Esophagus (tissue), 2 donors: ENCODE measurements at regions not wholly inside any gene's neighbourhood (a gene's known extent, or its start where the extent isn't known, plus 50 kb on each side); places are given as distances from the start of the nearest gene placed in this dataset.

Experiments
- H3K27ac ChIP-seq, 2 donors: one replicate each; pipeline ENCODE4 v1.5.1; 2013; ENCODE audit warnings: low read depth in 2 of 2, mild to moderate bottlenecking in 2 of 2, inconsistent platforms in 1 of 2, low read length in 1 of 2, moderate library complexity in 1 of 2
- H3K27me3 ChIP-seq, 2 donors: one replicate each; pipeline ENCODE4 v1.6.1; 2013; ENCODE audit warnings: low read length in 2 of 2, control low read depth in 1 of 2, mild to moderate bottlenecking in 1 of 2; ENCODE audit not compliant: insufficient read depth in 2 of 2, control insufficient read depth in 1 of 2
- H3K36me3 ChIP-seq, 2 donors: one replicate each; pipeline ENCODE4 v1.6.1; 2013; ENCODE audit warnings: low read length in 1 of 2; ENCODE audit not compliant: control insufficient read depth in 2 of 2, insufficient read depth in 2 of 2
- H3K4me1 ChIP-seq, 2 donors: one replicate each; pipeline ENCODE4 v1.6.1; 2013; ENCODE audit warnings: low read length in 1 of 2; ENCODE audit not compliant: control insufficient read depth in 2 of 2, insufficient read depth in 2 of 2
- H3K4me3 ChIP-seq, 2 donors: one replicate each; pipeline ENCODE4 v1.5.1; 2013; ENCODE audit warnings: low read length in 2 of 2, mild to moderate bottlenecking in 2 of 2, low read depth in 1 of 2, moderate library complexity in 1 of 2
- H3K9me3 ChIP-seq, 2 donors: one replicate each; pipeline ENCODE4 v1.6.1; 2013; ENCODE audit warnings: mild to moderate bottlenecking in 2 of 2, low read depth in 1 of 2, low read length in 1 of 2, moderate library complexity in 1 of 2; ENCODE audit not compliant: control insufficient read depth in 2 of 2, insufficient read depth in 1 of 2
- WGBS, 2 donors: extraction: QIAGEN DNeasy Blood & Tissue Kit; methylation state at CpG; one replicate each; pipeline ENCODE4 v1.1.7; 2013; 5-methylcytosine and 5-hydroxymethylcytosine counted together
- donor health status: healthy with polysubstance abuse.
- donor health status: Bipolar disorder and iron deficiency.

DNA sequence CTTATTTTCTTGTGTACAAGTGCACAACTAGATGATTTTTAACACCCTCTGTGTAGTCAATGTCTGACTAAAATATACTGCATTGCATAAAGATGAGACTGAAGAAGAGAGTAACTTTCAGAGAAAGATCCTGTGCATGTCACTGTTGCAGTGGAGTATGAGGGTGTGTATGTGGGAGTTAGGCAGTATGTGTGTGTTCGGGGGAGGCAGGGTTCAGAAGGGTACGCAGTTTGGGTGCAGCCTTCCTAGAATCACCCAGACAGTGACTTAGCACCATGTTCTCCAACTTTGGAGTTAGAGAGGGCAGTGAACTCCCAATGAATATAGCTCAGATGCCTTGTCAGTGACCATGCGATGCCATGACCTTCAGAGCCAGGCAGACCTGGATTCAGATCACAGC, 84.6 kb downstream of the LRATD1 start:
- H3K9me3 ChIP-seq, result no peaks in the 10 kb centered on the region
- no peaks in the 10 kb centered on the region for H3K27me3 ChIP-seq
- WGBS, 2 donors, result 92 to 95% methylated on average over 3 of the region's 3 CpGs
- no peak overlapping the region for H3K27ac ChIP-seq
- no peaks in the 10 kb centered on the region for H3K4me1 ChIP-seq
- no peaks in the 10 kb centered on the region for H3K36me3 ChIP-seq
- no peak overlapping the region for H3K4me3 ChIP-seq

DNA sequence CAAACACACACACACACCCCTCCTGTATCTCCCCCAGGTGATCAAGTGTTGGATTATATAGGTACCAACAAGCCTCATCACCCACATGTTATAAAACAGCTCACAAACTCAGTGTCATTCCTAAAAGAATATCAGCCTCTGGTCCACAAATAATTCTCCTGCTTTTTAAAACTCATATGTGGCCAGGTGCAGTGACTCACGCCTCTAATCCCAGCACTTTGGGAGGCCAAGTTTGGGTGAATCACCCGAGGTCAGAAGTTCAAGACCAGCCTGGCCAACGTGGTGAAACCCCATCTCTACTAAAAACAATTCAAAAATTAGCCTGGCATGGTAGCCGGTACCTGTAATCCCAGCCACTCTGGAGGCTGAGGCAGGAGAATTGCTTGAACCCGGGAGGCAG, 87.8 kb downstream of the LRATD1 start:
- Histone ChIP-seq H3K27ac (no peak overlapping the region), H3K36me3 (no peaks in the 10 kb centered on the region), H3K9me3 (no peaks in the 10 kb centered on the region), H3K4me1 (no peaks in the 10 kb centered on the region), H3K4me3 (no peak overlapping the region), H3K27me3 (no peaks in the 10 kb centered on the region)
- WGBS, 2 donors, result 43 to 52% methylated on average over 5 of the region's 5 CpGs

DNA sequence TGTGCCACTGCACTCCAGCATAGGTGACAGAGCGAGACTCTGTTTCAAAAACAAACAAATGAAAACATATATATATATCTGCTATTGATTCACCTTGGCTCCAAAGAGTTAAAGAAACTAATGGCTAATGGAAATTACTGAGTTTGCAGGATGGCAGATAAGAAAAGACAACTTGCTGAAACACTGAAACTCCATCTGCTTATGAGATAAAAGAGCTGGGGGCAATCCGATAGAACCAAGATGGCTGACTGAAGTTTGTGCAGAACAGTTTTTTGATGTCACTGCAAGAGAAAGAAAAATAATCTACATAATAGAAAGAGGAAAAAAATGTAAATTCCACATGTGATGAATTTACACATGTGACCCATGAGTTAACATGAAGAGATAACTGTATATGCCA, 88.2 kb downstream of the LRATD1 start:
- H3K27ac ChIP-seq, result no peak overlapping the region
- no peaks in the 10 kb centered on the region for H3K27me3 ChIP-seq
- no peaks in the 10 kb centered on the region for H3K9me3 ChIP-seq
- H3K36me3 ChIP-seq, result no peaks in the 10 kb centered on the region
- no peaks in the 10 kb centered on the region for H3K4me1 ChIP-seq
- H3K4me3 ChIP-seq, result no peak overlapping the region
- WGBS, 2 donors, result 80 to 83% methylated on average over 2 of the region's 2 CpGs

DNA sequence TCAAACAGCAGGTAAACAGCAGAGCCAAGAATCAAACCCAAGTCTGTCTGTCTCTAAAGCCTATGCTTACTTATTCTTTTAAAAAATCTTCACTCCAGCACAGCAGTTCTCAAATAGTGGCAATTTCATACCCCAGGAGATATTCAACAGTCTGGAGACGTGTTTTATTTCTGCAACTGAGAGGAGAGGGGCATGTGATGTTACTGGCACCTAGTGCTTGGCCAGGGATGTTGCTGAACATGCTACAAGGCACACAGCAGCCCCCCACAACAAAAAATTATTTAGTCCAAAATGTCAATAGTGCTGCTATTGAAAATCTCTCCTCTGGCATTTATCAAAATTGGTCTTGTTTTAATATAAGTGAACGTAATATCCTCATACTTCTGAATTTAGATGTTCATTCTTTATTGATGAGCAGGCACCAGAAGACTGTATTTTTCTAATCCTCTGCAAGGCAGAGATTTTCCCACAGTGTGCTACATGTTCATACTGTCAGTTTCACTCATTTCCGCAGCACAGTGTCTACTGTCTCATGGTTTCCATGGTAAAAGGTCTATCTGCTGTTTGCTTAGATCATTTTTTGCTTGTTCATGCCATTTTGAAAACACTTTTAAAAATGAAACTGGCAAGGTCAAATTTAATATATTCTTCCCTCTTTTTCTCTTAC, 90.5 kb downstream of the LRATD1 start:
- no peaks in the 10 kb centered on the region for H3K4me1 ChIP-seq
- 58 to 65% methylated on average over 3 of the region's 3 CpGs for WGBS, 2 donors
- H3K4me3 ChIP-seq, result no peak overlapping the region
- H3K27ac ChIP-seq, result no peak overlapping the region
- no peaks in the 10 kb centered on the region for H3K36me3 ChIP-seq
- H3K9me3 ChIP-seq, result no peaks in the 10 kb centered on the region
- no peaks in the 10 kb centered on the region for H3K27me3 ChIP-seq

DNA sequence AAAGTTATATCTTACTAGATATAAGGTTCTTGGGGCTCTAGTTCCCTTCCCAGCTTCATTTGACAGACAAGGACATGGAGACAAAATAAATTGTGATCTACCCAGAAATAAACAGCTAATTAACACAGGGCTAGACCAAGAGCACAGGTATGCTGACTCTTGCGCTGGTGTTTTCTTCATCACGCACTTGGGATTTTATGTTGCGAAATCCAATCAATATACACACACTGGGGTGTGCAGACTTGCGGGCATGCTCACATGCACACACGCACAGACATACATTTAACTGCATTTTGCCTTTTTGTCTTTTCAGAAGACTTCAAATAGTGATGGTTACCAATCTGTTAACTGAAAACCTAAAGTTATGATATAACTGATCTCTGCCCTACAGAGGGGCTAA, 91.2 kb downstream of the LRATD1 start:
- H3K27ac ChIP-seq, result no peak overlapping the region
- 66 to 73% methylated on average over 5 of the region's 5 CpGs for WGBS, 2 donors
- H3K36me3 ChIP-seq, result no peaks in the 10 kb centered on the region
- no peaks in the 10 kb centered on the region for H3K9me3 ChIP-seq
- no peak overlapping the region for H3K4me3 ChIP-seq
- no peaks in the 10 kb centered on the region for H3K4me1 ChIP-seq
- no peaks in the 10 kb centered on the region for H3K27me3 ChIP-seq

DNA sequence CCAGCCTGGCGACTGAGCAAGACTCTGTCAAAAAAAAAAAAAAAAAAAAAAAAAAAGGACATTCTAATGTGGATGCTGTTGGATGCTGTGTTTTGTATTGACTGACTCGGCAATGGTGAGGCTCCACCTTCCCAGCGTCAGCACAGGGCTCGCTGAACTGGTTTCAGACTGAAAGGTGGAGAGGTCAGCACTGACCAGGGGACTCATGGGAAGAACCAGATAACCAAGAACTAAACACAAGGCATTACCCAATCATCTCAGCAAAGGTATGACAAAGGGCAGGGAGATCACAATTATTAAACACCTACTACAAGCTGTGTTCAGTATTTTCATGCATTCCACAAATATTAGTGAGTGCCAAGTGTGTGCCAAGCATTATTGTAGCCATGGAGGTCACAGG, 103.2 kb downstream of the LRATD1 start:
- Histone ChIP-seq H3K36me3 (no peaks in the 10 kb centered on the region), H3K27me3 (no peaks in the 10 kb centered on the region), H3K9me3 (no peaks in the 10 kb centered on the region), H3K4me1 (no peaks in the 10 kb centered on the region), H3K4me3 (no peak overlapping the region), H3K27ac (no peak overlapping the region)
- 76 to 78% methylated on average over 4 of the region's 4 CpGs for WGBS, 2 donors

DNA sequence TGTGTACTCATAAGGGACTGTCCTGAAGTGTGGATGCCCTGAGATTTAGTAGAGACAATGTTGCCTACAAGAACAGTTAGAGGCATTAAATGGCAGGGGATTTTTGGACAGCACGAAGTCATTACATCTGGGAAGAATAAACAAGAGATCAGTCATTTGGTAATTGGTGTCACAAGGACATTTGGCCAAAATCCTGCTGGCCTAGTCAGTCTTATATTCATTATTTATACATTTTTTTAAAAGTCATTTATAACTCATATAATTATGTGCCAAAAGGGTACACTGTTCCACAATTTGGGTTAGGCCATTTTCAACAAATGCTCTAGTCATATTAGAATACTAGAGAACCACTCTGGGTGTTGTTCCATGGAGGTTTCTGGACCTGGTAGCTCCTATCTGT, 104.7 kb downstream of the LRATD1 start:
- Histone ChIP-seq H3K9me3 (no peaks in the 10 kb centered on the region), H3K4me1 (no peaks in the 10 kb centered on the region), H3K27me3 (no peaks in the 10 kb centered on the region), H3K36me3 (no peaks in the 10 kb centered on the region), H3K4me3 (no peak overlapping the region), H3K27ac (no peak overlapping the region)
- 27 to 51% methylated on average over 1 of the region's 1 CpG for WGBS, 2 donors

DNA sequence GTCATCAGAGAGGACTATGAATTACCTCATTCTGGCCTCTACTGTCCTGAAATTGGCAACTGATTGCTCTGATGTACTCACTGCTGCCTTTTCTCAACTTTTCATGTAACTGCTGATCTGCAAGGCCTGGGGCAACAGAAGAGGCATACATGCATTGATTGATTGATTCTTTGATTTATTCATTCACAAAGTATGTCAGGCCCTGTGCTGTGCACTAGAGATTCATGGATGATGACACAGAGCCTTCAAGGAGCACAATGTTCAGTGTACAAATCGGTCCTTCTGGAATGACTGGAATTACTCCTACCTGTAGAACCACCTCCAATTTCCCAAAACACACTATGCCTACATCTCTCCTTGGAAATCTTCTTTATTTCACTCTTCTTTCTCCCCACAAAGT, 111.3 kb downstream of the LRATD1 start:
- Histone ChIP-seq H3K4me3 (no peak overlapping the region), H3K36me3 (no peaks in the 10 kb centered on the region), H3K9me3 (peaks cover 0 to 5% of the 10 kb centered on the region in 2 donors), H3K4me1 (no peaks in the 10 kb centered on the region), H3K27ac (no peak overlapping the region), H3K27me3 (no peaks in the 10 kb centered on the region)
- WGBS, 2 donors, result 54 to 73% methylated on average over 1 of the region's 1 CpG

DNA sequence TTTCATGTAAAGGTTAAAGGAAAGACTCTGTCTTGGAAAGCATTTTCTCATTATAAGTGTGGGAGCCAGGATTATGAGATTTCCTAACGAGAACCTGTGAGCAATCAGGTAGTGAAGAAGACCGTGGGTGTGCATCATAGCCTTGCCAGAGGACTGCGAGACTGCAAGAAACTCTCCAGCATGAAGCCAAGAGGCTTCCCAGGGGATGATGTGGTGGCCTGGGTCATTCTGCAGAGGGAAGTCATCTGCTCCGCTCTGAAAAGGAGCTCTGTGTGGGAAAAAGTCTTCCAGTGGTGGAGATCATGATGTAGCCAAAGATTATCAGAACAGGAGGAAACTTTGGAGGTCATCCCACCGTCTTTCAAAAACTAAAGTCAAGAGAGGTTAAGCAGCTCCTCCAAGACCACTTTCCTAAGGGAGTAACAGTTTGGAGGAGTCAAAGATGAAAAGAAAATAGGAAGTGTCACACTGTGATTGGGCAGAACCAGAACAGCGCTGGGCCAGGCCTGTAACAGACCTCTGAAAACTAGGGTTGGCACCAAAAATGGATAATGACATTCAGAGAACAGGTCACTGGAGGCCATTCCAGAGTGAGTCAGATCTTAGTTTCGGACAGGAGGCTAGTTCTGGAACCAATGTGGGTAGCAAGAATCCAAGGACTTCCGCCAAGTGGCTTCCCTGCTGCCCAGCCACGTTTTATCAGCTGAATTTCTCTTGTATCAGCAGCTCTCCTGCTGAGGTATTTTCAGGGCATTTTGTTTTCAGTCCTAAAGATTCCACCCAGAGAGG, 113.0 kb downstream of the LRATD1 start:
- Histone ChIP-seq H3K9me3 (peaks cover 0 to 5% of the 10 kb centered on the region in 2 donors), H3K27ac (no peak overlapping the region), H3K27me3 (no peaks in the 10 kb centered on the region), H3K4me3 (no peak overlapping the region), H3K36me3 (no peaks in the 10 kb centered on the region), H3K4me1 (no peaks in the 10 kb centered on the region)
- WGBS, 2 donors, result 76 to 81% methylated on average over 9 of the region's 9 CpGs

DNA sequence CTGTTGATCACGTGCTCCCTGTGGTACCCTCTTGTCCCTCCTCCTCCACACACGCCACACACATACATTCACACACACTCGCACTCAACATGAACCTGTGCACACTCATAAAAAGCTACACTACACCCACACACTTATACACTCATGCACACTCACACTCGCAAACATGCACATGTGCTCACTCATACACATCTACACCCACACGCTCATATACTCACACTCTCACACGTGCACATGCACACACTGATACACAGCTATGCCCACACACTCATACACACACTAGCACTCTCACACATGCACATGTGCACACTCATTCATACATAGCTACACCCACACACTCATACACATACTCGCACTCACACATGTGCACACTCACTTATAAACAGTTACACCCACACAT, 113.6 kb downstream of the LRATD1 start:
- no peak overlapping the region for H3K27ac ChIP-seq
- no peak overlapping the region for H3K4me3 ChIP-seq
- H3K9me3 ChIP-seq, result peaks cover 0 to 5% of the 10 kb centered on the region in 2 donors
- H3K27me3 ChIP-seq, result no peaks in the 10 kb centered on the region
- no peaks in the 10 kb centered on the region for H3K4me1 ChIP-seq
- WGBS, 2 donors, result 95 to 97% methylated on average over 7 of the region's 7 CpGs
- no peaks in the 10 kb centered on the region for H3K36me3 ChIP-seq
